ENCODE measurements at regions not wholly inside any gene's neighbourhood (a gene's known extent, or its start where the extent isn't known, plus 50 kb on each side); places are given as distances from the start of the nearest gene placed in this dataset.

GRCh38 chr16:63223851-63224250 is 1187.6 kb upstream of the CDH8 start:
- no peak for TF ChIP-seq TAF1 (IDR thresholded peaks at IDR 0.05; ENCODE audit: low read depth)
- TF ChIP-seq CTCF (IDR thresholded peaks at IDR 0.05; ENCODE audit: poor library complexity, severe bottlenecking): no peak
- TF ChIP-seq POLR2AphosphoS5 (IDR thresholded peaks at IDR 0.05): no peak
- TF ChIP-seq EP300 (conservative IDR thresholded peaks at IDR 0.05; ENCODE audit: poor library complexity, severe bottlenecking): no peak
- no peak for TF ChIP-seq RAD21 (conservative IDR thresholded peaks at IDR 0.05)
- TF ChIP-seq EZH2 (IDR thresholded peaks at IDR 0.05; ENCODE audit: borderline replicate concordance, insufficient read depth, low read length, poor library complexity, severe bottlenecking): no peak
